ENCODE measurements at regions not wholly inside any gene's neighbourhood (a gene's known extent, or its start where the extent isn't known, plus 50 kb on each side); places are given as distances from the start of the nearest gene placed in this dataset.

GRCh38 chr6:4565301-4566250 lies 210.6 kb upstream of the CDYL start:
- TF ChIP-seq POLR2AphosphoS5 (IDR thresholded peaks at IDR 0.05; ENCODE audit: low read depth) = no peak
- TF ChIP-seq EZH2 (IDR thresholded peaks at IDR 0.05; ENCODE audit: low read depth, unreplicated experiment) = no peak
- TF ChIP-seq, protein P1, sequence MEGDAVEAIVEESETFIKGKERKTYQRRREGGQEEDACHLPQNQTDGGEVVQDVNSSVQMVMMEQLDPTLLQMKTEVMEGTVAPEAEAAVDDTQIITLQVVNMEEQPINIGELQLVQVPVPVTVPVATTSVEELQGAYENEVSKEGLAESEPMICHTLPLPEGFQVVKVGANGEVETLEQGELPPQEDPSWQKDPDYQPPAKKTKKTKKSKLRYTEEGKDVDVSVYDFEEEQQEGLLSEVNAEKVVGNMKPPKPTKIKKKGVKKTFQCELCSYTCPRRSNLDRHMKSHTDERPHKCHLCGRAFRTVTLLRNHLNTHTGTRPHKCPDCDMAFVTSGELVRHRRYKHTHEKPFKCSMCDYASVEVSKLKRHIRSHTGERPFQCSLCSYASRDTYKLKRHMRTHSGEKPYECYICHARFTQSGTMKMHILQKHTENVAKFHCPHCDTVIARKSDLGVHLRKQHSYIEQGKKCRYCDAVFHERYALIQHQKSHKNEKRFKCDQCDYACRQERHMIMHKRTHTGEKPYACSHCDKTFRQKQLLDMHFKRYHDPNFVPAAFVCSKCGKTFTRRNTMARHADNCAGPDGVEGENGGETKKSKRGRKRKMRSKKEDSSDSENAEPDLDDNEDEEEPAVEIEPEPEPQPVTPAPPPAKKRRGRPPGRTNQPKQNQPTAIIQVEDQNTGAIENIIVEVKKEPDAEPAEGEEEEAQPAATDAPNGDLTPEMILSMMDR (conservative IDR thresholded peaks at IDR 0.05; ENCODE audit: low read depth in 2 of 2) = no peak
- TF ChIP-seq REST (IDR thresholded peaks at IDR 0.05; ENCODE audit: unreplicated experiment) = no peak

Data from GM23338 (cell line).